Stromal cell of bone marrow (primary cell): ENCODE measurements at regions not wholly inside any gene's neighbourhood (a gene's known extent, or its start where the extent isn't known, plus 50 kb on each side); places are given as distances from the start of the nearest gene placed in this dataset.

ENCODE experiments used
- DNase-seq: peaks from one replicate; pipeline ENCODE4 v3.0.0-alpha.2; 2012; ENCODE audit warnings: low read depth

DNA sequence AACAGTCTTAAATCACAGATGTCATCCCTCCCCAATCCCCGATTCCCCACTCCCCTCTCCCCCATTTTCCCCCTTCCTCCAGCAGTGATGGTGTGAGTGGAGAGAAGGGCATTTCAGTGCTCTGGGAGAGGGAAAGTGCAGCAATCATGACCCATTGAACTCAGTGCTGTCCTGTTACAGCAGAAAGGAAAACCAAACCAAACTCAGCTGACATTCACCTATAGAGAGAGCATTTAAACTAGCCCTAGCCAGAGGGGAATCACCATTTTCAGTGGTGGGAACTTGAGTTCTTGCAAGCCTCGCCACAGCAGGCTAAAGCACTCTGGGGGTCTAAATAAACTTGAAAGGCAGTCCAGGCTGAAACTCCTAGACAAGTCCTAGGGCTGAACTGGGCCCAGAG lies 129.9 kb upstream of the COL21A1 start:
- no peak for DNase-seq

DNA sequence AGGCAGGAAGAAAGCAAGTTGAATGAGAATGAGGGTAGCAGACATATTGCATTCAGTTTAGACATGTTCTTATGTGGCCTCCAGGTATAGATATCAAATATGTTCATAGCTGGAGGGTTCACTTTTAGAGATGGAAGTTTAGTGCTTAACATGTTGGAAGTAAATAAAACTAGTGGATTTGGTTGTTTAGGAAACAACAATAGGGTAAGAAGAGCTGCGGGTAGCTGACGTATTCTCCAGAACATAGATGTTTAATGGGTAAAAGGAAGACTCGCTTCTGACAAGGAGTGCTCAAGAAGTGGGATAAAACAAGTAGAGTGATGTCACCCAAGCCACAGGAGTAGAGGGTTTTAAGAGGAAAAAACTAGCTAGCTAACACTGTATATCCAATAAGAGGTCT lies 128.4 kb upstream of the COL21A1 start:
- DNase-seq, result no peak

DNA sequence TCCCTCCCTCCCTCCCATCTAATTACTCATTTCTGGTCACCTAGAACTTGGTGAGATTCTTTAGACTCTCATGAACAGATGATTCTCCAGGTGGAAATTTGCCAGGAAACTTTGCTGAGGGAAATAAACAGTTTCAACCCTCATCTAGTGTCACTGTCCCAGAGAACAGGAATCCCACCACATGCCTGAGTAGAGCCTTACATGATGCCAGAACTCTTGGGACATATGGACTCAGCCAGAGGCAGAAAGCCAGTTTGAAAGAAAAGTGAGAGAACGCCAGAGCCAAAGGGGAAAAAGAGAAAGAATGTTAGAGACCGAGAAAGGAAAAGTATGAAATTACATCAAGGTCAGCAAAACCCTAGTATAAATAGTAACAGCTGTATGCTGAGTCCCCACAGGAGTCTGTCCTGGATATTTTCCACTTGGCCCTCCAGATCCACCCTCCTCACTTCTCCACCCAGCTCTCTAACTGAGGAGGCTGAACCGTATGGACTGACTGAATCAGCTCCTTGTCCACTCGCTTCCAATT lies 127.5 kb upstream of the COL21A1 start:
- peak; percentile 84 for DNase-seq

- no peak for DNase-seq
Measured at GRCh38 chr6:56372406-56372995, 125.1 kb upstream of the COL21A1 start.

- DNase-seq, result peak; percentile 88
Measured at GRCh38 chr6:56370561-56371211, 123.3 kb upstream of the COL21A1 start.

DNA sequence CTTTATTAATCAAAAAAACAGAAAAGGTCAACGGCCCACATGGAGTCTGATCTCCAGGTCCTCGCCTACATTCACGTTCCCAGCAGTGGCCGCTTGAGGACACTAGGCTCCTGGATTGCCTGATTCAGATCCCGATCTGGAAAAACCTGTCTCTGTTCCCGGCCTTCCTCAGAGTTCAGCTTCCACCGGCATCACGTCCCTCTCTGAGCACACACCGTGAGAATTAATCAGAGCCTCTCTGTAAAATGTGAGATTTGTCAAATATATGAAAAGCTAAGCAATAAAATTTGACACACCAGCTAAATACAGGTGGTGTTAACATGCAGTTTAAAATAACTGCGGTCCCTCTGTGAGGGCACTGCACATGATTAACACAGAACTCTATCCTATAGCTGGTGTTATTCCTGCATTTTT lies 122.8 kb upstream of the COL21A1 start:
- DNase-seq, result no peak

GRCh38 chr6:56368491-56368890 lies 121.1 kb upstream of the COL21A1 start:
- no peak for DNase-seq

DNA sequence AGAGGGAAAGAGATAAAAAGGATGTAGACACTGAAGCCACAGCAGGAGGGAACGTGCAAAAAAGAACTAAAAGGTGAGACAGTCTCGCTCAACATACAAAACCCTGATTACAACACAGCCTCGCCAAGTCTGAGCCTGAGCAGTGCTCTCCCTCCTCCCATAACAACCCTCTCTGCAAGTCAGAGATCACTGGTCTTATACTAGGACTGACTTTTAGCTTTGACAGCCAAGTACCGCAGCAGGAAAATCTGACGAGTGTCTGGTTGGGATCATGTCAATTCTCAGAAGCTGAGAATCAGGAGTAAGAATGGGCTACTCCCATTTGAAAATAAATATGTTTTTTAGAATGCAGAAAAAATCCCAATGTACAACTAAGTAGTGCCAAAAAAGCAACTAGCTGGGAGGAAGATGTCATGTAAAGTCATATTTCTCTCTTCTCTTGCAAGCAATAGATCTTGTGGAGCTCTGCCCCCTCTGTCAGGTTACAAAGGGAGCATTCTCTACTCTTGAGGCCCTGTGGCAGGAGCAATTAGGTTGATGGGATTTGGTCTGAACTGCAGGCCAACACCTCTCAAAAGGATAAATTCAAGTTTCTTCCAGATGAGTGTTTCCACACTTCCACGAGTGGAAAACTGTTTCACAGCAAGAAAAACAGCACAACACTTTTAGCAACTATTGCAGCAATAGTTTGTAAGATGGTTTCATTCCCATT lies 118.9 kb upstream of the COL21A1 start:
- DNase-seq, result no peak

DNA sequence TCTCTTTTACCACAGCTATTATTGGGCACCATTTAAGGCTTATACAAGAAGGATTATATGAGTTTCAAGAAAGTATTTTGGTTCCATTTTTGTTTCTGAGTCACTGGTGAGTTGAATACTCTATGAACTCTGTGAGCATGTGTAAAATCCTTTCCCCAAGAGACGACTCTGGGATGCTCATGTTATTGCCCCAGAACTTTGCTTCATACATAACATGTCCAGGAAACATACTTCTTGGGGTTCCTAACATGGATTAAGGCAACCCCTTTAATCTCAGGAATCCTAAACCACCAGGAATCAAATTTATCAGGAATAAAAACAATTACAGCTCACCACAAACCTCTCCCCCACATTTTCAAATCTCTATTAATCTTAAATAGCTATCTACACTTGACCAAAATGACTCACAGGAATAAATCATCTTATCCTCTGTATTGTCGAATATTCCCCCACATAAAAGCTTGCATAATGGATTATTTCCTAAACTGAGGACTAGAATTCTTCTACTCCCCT lies 117.5 kb upstream of the COL21A1 start:
- peak; percentile 91 for DNase-seq

DNA sequence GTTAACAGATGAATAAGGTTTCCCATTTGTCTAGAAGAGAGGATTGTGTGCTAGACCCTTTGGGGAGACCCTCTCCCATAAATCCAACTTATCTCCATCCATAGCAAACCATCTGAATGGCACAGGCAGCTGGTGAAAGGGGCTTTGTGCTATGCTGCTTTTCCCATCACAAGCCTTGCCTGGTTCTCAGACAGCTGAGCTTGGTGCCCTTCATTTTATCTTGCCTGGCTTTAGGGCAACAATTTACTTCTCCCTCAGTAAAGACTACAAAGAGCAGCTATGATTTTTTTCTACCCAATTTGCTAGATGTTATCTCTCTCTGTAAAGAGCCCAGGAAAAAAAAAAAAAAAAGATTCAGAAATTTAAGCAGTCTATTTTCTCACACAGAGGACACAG lies 117.0 kb upstream of the COL21A1 start:
- DNase-seq, result no peak

DNA sequence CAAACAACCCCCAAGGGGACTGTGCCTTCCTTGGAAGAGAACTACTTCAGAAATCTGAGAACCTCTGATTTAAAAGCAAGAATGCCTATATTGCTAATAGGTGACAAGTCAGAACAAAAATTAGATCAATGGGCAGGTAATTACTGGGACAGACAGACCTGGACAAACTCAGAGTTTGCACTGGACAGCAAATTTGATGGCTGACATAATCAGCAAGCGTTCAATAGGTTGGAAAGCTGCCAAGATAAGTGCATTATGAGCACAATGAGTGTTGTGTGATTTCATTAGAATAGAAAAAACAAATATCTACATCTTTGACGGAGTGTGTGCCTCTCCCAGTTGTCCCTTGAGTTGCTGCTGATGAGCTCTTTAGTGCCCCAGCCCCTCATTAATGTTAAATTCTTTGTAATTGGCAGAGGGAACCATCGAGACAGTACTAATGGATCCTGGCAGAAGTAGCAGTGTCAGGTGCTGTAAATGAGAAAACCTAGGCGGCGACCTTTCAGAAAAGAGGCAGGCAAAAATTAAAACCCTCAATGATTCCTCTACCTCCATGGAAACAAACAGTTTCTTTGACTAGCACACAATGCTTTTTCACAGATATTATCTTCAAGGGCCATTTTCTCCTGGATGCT lies 116.5 kb upstream of the COL21A1 start:
- DNase-seq, result no peak

- no peak for DNase-seq
Measured at GRCh38 chr6:56361812-56362211, 114.4 kb upstream of the COL21A1 start.

DNA sequence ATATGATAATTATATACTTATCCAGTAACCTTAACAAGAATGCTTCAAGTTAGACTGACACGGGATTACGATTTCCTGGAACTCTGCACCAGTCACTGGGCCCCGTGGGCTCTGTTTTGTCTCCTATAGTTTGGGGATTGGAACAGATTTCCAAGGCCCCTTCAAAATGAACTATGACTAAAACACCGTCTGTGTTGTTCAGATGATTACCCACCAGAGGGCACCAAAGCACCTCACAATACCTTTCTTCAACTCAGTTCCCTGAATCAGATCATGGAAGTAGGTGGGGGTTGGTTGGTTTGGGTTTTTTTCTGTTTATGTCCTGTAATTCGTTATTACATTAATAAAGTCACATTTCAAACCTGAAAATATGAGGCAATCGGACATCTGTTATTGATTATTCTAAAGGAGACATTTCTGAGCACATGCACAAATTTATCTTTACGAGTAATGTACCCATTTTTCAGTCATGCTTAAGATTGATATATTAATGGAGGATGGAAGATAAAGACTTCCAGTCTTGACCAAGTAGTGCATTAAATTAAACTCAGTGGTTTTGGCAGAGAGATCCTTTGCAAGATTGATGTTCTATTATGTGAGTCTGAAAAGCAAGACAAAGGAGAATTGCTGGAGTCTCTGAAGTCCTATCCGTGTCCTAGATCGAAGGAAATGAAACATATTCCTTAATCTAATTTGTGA lies 112.0 kb upstream of the COL21A1 start:
- peak; percentile 48 for DNase-seq

- DNase-seq, result no peak
Measured at GRCh38 chr6:56357616-56358373, 110.4 kb upstream of the COL21A1 start.

DNA sequence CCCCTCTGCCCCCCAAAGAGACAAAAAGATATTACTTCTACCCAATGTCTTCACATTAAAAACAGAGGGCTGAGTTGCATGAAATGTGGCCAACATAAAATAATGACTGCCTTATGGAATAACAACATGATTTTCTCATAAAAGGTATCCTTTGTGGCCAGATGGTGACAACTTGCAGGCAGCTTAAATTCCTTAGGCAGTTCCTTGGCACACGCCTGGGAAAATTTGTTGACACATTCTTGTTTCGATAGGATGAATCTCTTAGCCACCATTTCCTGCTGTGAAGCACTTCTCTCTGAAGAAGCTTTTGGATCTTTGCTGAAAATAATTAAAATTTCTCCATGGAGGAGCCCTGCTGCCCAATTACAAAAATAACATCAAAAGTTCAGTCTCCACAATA lies 109.0 kb upstream of the COL21A1 start:
- DNase-seq, result no peak

- DNase-seq, result no peak
Measured at GRCh38 chr6:56353860-56354259, 106.5 kb upstream of the COL21A1 start.

DNA sequence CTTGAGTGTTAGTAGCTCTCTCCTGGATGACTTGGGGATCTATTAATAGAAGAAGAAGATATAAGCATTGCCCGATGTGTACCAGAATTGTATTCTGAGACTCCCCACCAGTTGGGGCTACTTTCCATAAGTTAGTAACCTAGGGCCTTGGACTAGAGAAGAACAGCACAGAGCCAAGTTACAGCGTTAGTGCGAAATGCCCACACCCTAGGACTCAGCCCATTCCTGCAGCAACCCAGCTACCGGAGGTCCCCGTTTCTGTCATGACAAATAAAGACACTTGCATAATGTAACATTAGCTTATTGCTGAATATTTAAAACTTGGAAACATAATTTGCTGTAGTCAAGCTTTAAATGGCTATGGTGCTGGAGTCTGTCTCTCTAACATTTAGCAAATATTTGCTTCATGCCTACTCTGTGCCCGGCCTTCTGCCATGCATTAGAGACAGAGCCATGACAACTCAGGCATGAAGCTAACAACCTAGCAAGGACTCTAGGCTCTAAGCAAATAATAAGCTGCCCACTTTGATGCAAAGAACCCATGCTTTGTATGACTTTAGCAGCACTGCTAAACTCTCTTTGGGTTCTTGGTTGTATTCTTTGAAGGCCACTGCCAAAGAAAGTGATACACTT lies 103.4 kb upstream of the COL21A1 start:
- DNase-seq, result no peak

GRCh38 chr6:56349194-56349593 lies 101.8 kb upstream of the COL21A1 start:
- DNase-seq, result peak; percentile 50

- no peak for DNase-seq
Measured at GRCh38 chr6:56348578-56348977, 101.2 kb upstream of the COL21A1 start.

- peak; percentile 47 for DNase-seq
Measured at GRCh38 chr6:56347526-56347925, 100.1 kb upstream of the COL21A1 start.

- no peak for DNase-seq
Measured at GRCh38 chr6:56346958-56347357, 99.6 kb upstream of the COL21A1 start.
